NCI-H1417 (cell line): ENCODE measurements at regions not wholly inside any gene's neighbourhood (a gene's known extent, or its start where the extent isn't known, plus 50 kb on each side); places are given as distances from the start of the nearest gene placed in this dataset.

Experiments
- DNase-seq, 3 experiments: peaks; one replicate each; lab custom pipeline; 2025; lab: John Stamatoyannopoulos, UW

DNA sequence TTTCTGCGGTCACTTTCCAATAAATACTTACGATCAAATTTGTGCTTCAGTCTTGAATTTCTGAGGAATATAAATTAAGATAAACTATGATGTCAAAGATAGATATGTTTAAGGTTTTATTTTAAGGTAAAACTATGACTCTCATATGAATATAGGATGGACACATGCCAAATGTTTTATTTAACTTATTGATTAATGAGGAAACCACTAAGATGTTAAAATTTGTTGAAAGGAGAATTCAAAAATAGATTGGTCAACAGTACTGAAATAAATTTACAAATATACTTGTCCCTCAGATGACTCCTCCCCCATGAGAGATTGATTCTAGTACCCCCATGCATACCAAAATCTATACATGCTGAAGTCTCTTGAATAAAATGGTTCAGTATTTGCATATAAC, 319.7 kb upstream of the KCNH8 start:
- no peak for DNase-seq

DNA sequence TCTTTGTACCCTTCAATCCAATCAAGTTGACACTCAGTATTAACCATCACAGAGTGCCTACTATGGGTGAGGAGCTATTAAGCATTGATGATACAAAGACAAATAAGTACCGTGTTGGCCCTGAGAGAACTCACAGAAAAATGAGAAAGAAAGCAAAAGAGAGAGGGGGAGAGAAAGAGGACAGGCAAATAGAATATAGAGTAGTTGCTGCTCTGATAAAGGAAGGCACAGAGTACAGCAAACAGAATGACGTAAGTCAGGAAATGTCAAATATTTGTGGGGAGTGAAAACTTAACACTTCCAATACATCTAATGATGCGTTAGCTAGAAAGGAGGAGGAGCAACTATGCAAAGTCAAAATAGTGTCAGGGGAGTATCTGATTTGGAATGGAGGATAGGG, 320.6 kb upstream of the KCNH8 start:
- no peak for DNase-seq

DNA sequence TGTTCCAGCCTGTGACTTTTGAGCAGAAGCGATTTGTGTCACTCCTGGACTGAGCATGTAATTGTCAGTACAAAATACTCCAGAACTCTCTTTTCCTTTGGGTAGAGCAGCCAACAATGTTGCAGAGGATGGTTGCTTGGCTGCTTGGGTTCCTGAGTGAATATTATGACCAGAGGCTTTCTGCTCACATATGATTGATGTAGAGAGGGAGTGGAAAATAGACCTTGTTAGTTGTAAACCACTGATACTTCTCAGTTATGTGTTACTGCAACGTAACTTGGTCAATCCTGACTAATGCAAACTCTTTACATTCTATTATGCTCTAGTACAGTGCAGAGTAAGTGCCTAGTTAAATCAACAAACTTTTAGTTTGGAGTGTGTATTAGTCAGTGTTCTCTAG, 322.6 kb upstream of the KCNH8 start:
- DNase-seq = no peak

DNA sequence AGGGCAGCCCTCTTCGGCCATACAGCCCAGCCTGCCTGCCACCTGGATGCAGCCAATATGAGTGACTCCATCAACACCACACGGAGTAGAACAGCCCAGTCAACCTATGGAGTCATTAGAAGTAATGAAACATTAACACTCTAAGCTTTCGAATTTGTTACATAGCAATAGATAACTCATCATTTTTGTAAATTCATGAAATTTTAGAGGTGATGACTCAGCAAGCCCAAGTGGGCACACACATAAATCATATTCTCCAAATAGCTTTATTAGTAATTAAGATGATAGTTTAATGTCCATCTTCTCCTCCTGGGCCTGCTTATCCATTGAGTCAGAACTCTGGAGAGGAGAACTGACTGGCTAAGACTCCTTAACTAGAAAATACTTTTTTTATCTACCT, 335.0 kb upstream of the KCNH8 start:
- DNase-seq = no peak

DNA sequence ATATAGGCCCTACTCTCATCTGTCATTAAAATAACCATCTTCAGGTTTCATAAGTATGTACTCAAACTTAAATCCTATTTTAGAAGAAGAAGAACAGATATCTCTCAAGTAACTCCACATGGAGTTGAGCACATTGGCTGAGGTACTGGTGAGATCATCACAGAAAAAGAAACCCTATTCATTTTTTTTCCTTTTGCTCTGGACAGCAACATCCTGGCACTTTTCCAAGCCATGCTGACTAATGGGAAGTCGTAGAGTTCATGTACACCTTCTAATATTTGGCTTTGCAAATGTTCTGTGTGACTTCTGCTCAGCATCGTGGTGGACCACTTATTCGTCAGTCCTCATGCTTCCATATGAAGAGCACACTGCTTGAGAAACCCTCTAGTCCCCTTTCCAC, 336.0 kb upstream of the KCNH8 start:
- no peak for DNase-seq

DNA sequence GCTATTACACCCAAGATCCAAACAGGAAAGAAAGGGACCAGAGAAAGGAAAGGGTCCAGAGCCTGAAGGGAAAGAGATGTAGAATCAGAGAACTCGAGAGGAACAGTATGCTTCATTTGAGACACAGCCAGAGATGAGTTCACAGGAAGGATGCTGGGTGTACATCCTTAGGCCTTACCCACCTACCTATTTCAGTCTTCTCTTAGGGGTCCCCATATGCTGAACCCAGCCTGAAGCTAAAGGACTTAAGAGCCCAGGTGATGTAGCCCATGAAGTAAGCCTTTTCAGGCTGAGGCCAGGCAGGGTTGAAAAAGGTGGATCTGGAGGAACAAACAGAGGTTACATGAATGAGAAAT, 338.0 kb upstream of the KCNH8 start:
- DNase-seq = no peak

DNA sequence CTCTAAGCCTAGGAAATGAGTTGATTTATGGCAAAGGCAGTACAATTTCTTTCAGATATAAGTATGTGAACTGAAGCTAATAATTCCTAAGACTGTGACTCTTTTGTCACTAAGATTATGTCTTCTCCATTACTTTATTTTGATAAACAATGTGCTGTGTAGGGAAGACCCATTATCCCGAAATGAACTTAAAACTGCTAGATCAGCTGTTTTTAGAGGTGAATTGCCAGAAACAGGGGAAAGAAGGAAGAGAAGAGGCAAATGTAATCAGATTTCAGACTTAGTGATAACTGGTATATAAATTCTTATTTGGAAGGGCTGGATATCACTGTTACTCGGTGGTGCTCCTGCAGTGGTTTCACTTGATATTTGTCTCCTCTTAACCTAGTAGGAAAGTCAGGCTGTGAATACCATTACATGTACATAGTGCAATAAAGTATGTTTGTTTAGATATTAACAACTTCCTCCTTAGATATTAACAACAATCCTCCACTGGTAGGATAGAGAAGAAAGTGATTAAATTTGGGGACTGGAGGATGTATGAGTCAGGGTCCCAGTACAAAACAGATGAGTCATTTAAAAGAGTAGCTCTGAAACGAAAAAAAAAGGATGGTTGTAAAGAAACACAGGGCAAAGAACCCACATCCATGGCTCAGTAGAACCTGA, 338.5 kb upstream of the KCNH8 start:
- DNase-seq = no peak

DNA sequence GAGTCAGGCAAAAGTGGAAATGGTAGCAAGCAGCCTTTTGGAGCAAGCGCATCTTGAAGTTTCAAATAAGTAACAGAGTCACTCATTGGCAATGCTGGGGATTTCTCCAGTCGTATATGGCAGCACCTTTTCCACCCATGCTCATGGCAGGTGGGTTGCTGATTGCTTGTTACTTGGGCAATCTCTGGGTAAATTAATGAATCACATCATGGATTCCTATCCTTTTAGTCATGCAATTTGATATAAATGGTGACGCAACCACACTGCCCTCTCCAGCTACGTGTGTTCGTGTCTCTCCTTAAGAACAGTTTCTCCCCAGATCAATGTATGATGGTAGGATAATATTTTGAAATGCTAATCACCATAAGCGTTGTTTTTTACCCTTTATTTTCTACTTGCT, 339.9 kb upstream of the KCNH8 start:
- DNase-seq = no peak

DNA sequence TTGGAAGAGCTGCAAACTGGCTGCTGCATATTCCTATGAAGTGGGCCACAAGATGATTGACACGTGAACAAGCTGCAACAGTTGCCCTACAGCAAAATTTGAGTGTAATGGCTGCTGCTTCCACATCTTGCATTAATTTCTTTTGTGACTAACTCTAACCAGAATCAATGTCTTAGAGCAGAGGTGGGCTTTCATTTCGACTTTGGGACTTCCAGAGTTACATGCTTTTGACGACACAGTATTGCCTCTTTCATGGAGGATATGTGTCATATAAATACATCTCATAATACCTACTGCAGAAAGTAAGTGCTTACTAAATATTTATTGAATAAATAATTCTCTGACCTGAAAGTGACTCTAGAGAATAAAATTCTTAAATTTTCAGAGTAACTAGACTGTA, 340.7 kb upstream of the KCNH8 start:
- no peak for DNase-seq

DNA sequence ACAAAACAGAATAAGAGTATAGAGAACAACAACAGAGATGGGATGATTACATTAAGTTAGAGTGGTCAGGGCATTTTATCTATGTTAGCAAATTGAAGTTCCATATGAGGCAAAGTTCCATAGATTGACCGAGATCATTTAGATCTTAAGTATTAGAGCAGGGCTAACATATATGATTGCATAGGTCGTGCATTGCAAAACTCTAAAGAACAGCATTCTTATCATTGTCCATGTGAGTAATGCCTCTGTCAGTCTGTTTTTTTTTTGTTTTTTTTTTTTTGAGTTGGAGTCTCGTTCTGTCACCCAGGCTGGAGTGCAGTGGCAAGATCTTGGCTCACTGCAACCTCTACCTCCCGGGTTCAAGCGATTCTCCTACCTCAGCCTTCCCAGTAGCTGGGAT, 341.7 kb upstream of the KCNH8 start:
- no peak for DNase-seq

DNA sequence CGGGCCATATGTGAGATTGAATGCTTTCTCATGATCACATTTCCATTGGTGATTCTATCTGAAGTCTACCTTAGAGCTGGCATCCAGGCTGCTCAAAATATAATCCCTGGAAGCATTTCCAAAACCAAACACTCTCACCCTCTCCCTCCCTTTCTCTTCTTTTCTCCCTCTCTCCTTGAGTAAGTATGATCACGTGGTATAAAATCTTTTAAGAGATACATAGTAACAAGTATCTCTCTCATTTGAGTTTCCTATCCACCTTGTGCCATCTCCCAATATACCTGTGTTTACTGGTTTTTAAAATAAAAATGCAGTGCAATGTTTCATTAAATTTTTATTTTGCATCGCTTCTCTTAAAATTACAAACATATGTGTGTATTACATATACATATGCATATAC, 350.9 kb upstream of the KCNH8 start:
- DNase-seq = no peak

DNA sequence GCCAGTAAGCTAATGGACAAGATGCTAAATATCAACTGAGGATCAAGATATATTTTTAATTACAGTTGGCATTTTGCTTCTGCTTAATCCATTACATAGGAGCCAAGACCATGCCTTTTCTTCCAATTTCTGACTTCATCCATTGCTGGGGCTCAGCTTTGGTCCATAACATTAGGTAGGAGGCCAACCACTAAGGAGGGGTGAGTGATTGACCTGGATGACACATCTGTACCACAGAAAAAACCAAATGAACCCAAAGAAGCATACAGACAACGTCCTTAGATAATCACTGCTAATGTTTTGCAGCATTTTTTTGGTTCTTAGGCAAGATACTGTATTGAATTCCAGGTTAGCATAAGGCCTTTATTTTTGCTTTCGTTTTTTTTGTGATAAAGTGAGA, 353.2 kb upstream of the KCNH8 start:
- no peak for DNase-seq

DNA sequence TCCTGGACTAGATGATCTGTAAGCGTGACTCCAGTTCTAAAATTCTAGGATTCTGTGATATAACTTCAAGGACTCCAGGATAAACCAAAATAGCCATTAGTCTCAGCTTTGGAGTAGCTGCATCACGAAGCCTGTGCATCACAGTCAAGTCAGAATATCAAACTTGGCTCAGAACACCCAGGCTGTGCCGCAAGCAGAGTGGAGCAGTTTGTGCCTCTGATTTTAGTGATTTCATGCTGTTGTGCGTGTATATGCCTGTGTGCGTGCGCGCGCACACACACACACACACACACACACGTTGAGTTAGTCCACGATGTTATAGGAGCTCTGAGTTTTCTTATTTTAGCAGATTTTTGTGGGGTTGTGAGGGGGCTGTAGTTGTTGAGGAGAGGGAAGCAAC, 356.6 kb upstream of the KCNH8 start:
- no peak for DNase-seq

DNA sequence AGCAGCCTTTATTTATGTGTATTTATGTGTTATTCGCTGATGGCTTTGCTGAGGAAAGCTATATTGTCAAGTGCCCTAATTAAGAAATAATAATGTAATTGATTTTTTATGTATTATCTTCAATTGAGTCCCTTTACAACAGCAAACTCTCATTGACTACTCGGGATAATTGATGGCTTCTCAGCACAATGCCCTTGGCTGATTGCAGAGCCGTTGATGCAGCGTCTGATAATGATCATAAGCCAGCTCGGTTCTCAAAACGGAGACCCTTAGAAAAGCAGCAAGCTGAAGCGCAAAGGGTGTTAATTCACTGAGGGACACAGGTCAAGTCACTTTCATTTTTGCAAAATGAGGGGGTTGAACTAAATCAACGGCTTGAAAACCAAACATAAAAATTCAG, 357.1 kb upstream of the KCNH8 start:
- peak in 2 of 3 experiments; percentile 49 to 86 for DNase-seq

DNA sequence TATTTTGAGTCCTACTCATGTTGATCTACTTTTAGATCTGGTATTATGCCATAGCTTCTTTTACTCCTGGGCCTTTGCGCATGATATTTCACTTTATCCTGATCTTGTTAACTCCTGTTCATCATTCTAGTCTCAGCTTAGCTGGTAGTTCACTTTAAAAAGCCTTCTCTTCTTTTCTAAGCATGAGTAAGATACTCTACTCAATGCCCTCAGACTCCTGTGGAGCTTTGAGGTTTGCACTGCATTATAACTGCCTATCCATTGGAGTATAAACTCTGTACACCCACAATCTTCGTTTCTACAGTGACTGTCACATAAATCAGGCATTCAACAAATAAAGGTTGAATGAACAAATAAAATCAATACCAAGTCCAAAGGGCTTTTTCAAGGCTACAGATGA, 357.9 kb upstream of the KCNH8 start:
- peak in 1 of 3 experiments; percentile 50 for DNase-seq

DNA sequence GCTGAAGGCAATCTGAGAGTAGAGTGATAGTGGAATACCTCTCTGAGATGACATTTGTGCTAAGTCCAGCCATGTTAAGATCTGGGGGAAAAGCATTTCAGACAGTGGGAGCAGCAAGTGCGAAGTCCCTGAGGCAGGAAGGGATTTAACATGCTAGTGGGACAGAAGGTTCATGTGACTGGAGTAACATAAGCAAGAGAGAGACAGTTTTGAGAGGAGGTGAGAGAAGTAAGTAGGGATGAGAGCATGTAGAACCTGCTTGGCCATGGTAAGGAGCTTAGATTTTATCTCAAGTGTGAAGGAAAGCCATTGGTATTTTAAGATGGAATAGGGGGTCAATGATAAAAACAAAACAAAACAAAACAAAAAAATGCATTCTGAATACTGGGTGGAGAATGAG, 358.6 kb upstream of the KCNH8 start:
- DNase-seq = no peak

DNA sequence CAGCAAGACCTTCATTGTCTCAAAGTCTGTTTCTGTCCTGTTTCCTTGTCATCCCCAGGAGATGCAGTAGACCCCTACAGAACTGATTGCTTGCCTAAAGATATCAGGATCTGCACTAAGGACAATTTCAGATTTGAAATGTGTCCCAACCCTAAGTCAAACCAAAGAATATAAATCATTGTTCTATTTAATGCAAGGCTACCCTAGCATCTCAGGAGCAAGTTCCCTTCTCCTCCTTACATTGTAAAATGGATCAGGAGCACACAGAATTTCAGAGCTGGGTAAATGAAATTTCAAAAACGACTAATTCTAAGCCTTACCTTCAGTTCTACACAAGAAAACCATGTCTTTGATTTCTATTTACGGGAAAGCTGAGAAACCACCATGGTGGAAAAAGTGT, 360.9 kb upstream of the KCNH8 start:
- peak in 1 of 3 experiments; percentile 11 for DNase-seq

DNA sequence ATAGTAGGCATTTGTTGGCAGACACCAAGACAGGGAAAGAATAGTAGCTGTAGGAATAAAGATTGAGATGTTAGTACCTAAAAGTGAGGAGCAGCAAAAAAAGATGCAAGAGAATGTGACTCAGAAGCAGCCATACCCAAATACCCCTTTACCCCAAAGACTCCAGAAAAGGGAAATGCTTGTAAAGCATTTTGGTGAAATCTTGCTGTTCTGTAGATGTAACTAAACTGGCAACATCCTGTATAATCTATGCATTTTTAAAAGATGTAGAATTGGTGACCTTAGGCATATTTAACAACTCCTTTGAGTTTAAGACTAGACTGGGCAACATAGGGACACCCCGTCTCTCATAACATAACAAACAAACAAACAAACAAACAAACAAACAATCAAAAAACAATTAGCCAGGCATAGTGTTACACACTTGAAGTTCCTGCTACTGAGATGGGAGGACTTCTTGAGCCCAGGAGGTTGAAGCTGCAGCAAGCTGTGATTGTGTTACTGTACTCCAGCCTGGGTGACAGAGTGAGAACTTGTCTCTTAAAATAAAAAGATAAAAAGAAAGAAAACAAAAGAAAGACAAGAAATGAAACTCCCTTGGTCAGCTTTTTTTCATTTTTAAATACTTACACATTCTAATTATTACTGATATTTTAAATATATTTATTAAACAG, 361.5 kb upstream of the KCNH8 start:
- DNase-seq = no peak

DNA sequence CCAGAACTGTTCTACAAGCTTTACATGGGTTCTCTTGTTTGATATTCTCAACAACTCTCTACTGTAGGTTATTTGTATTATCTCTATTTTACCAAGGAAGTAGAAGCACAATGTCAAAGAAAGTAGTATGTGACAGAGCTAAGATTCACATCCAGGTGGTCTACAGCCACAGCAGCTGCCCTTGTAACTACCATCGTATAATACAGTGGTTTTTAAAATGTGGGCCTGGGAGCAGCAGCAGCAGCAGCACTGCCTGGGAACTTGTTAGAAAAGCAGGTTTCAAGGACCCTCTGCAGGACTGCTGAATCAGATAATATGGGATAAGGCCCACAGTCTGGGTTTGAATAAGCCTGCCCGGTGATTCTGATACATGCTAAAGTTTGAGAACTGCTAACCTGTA, 357.1 kb upstream of the SATB1 start:
- DNase-seq = no peak

DNA sequence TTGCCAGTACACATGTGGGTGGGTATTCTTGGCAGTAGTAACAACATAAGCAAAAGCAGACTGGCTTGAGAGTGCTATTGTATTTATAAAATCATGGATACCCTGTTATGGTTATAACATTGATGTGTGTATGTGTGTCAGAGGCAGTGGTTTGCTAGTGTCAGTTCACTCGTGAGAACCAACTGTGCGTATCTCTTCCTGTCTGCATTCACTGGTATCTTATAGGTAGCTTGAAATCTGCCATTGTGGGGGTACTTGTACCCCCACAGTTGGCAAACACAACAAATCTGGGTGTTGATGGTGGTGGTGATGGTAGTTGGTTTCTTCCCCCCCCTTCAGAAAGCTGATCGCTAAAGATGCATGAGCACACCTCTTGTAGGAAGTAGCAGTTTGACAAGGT, 355.8 kb upstream of the SATB1 start:
- no peak for DNase-seq

DNA sequence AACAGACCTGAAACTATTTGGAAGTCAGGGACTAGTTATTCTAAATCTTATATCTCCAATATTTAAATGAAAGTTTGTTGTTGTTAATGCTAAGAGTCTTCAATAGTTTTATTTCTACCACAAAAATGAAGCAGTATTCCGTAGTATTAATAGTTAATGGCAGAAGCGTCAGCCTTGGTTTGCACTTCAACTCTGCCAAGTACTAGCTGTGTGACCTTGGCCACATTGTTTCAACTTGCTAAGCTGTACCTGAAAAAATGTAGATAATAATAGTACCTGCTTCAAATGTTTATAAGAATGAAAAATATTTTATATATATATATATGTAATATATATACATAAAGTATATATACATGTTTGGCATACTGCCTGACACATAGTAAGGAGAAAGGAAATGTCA, 354.6 kb upstream of the SATB1 start:
- DNase-seq = no peak

DNA sequence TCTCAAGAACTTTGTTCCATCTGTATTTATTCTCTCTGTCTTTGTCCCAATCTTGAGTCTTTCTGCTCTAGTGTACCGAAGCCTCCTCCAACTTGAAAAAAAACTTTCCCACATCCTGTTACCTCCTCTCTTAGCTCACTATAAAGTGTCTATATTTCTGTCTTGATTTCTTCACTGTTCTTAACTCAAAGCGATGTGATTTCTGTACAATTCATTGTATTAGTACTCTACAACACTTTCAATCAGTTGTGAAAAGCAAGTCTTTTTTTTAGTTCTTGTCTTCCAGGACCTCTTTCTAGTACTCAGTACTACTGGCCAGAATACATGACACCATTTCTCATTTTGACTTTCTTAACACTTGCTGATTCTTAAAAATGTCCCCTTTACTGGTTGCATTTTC, 353.5 kb upstream of the SATB1 start:
- DNase-seq = no peak

DNA sequence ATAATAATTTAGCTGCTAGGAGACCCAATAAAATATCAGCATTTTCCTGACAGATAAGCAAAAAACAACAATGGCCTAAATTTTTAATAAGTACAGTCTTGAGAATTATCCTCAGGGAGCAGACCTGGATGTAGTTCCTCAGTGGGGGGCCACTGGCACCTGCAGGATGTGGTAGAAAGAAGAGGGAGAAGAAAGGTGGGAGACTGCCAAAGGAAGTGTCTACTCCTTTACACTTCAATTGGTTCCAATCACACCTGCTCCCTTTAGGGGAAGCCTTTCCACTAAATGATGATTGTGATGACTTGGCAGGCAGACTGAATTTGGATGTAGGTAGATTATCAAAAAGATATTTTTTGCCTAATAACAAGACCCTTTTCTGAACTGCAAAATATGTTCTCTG, 353.0 kb upstream of the SATB1 start:
- no peak for DNase-seq

DNA sequence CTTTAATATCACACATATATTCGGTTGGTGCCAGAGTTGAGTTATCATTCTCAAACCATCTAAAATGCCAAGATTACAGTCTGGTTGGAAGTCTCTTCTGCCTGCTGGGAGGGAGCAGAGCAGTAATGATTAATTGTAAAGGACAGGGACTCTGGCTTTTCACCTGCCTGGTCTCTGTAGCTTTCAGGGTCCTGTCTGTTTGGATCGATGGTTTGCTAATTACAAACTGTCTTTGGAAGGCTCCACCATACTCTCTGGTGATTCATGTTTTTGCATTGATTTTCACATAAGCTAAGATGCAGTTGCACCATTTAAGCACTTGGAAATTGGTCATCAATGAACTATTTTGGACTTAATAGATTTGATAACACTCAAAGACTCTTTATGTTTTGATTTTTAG, 350.4 kb upstream of the SATB1 start:
- DNase-seq = no peak
